ENCODE measurements at regions not wholly inside any gene's neighbourhood (a gene's known extent, or its start where the extent isn't known, plus 50 kb on each side); places are given as distances from the start of the nearest gene placed in this dataset.

GRCh38 chr14:95979339-95980042, 59.7 kb upstream of the C14orf132 start:
- DNase-seq, result peak; percentile 34

GRCh38 chr14:95980402-95980801, 58.8 kb upstream of the C14orf132 start:
- no peak for DNase-seq

- DNase-seq, result no peak
Observed at GRCh38 chr14:95981965-95982364, 57.2 kb upstream of the C14orf132 start.

DNA sequence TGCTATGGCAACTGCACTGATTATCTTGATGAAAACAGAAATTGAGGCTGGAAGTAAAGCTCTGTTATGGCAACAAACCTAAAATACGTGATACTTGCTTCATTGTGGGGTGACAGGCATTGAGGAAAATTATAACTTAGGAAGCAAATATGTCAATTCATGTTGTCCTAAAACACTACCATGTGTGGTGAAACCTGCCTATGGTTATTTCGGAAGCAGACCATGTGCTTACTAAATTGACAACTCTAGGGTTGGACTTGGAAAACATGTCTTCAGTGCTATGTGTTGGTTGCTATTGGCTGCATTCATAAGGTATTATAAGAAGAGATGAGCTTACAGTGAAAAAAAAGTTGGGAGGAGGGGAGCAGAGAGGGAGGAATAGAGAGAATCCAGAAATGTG, 55.0 kb upstream of the C14orf132 start:
- DNase-seq, result no peak

All from NCI-H1092 treated with DMSO at 0.1 percent for 48 hours (cell line).